Fibroblast of lung (primary cell): ENCODE measurements at regions not wholly inside any gene's neighbourhood (a gene's known extent, or its start where the extent isn't known, plus 50 kb on each side); places are given as distances from the start of the nearest gene placed in this dataset.

ENCODE experiments used
- DNase-seq, 2 donors: peaks; one replicate each; pipeline versions ENCODE4 v3.0.0 to v3.0.0-alpha.2; 2010; ENCODE audit warnings: low read depth in 2 of 2
- H2AFZ ChIP-seq: 2 replicates; pipeline ENCODE4 v1.5.1; 2012; ENCODE audit warnings: low read length, control low read depth, inconsistent platforms
- H3K27ac ChIP-seq: 2 replicates; pipeline ENCODE4 v1.5.1; 2011; ENCODE audit warnings: low read length, control low read depth; ENCODE audit not compliant: insufficient read depth
- H3K27me3 ChIP-seq: 2 replicates; pipeline ENCODE4 v1.5.1; 2011; ENCODE audit warnings: mild to moderate bottlenecking, low read length; ENCODE audit not compliant: control insufficient read depth, insufficient read depth
- H3K36me3 ChIP-seq: 2 replicates; pipeline ENCODE4 v1.5.1; 2011; ENCODE audit warnings: low read length; ENCODE audit not compliant: control insufficient read depth, insufficient read depth
- H3K4me1 ChIP-seq: 2 replicates; pipeline ENCODE4 v1.5.1; 2011; ENCODE audit warnings: low read length; ENCODE audit not compliant: control insufficient read depth, insufficient read depth; ENCODE audit errors: extremely low read depth
- H3K4me2 ChIP-seq: 2 replicates; pipeline ENCODE4 v1.5.1; 2011; ENCODE audit warnings: low read length, control low read depth; ENCODE audit not compliant: insufficient read depth; ENCODE audit errors: extremely low read depth
- H3K4me3 ChIP-seq, 4 experiments: fragments of 200-600 bp in 1 of 4; sonication (generic) in 1 of 4; replicated peaks in 1 of 4; 2 replicates each; pipeline ENCODE4 v1.5.1; 2011 to 2016; ENCODE audit warnings: low read length in 4 of 4, low read depth in 3 of 4, mild to moderate bottlenecking in 3 of 4, control low read depth in 2 of 4, inconsistent platforms in 1 of 4, mixed read lengths in 1 of 4; ENCODE audit not compliant: insufficient read depth in 1 of 4; ENCODE audit errors: control extremely low read depth in 1 of 4
- H3K79me2 ChIP-seq: 2 replicates; pipeline ENCODE4 v1.5.1; 2012; ENCODE audit warnings: mild to moderate bottlenecking, low read length, inconsistent platforms; ENCODE audit not compliant: control insufficient read depth, insufficient read depth
- H3K9ac ChIP-seq: 2 replicates; pipeline ENCODE4 v1.5.1; 2011; ENCODE audit warnings: mild to moderate bottlenecking, low read length, control low read depth; ENCODE audit not compliant: insufficient read depth
- H3K9me3 ChIP-seq: 2 replicates; pipeline ENCODE4 v1.5.1; 2012; ENCODE audit warnings: low read depth, low read length; ENCODE audit not compliant: control insufficient read depth, insufficient read depth
- H4K20me1 ChIP-seq: 2 replicates; pipeline ENCODE4 v1.5.1; 2011; ENCODE audit warnings: low read length; ENCODE audit not compliant: control insufficient read depth, insufficient read depth; ENCODE audit errors: extremely low read depth
- EZH2 ChIP-seq: IDR thresholded peaks from 2 replicates; pipeline ENCODE4 v1.5.1; 2012; ENCODE audit warnings: low read length, control low read depth, mild to moderate bottlenecking; ENCODE audit errors: missing control alignments
- TF ChIP-seq, protein P1 (sequence below), 2 donors: IDR thresholded peaks in 1 of 2; conservative IDR thresholded peaks in 1 of 2; 1 replicate in 1 of 2; 2 replicates in 1 of 2; pipeline ENCODE4 v1.5.1; 2011 to 2012; ENCODE audit warnings: low read length in 2 of 2, control low read depth in 1 of 2, inconsistent platforms in 1 of 2, low read depth in 1 of 2, mild to moderate bottlenecking in 1 of 2

DNA sequence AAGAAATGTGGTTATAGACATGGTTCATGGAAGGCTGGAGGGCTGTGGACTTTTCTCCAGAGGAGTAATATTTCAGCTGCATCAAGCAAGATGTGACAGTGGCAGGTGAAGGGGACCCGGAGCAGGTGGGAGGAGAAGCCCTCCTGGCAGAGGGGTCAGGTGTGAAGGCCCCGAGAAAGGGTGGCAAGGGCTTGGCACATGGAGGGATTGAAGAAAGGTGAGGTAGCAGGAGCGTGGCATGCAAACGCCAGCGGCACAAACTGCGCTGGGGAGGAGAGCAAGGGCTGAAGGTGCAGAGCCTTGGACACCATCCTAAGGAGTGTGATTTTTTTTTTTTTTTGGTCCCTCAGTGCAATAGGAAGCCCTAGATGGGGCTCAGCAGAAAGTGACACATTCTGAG is 244.6 kb downstream of the TOMM20 start:
- Histone ChIP-seq H3K4me1 (no peaks in the 10 kb centered on the region), H3K9me3 (no peaks in the 10 kb centered on the region), H3K9ac (no peak overlapping the region), H3K4me3 (no peak overlapping the region), H3K4me2 (no peak overlapping the region), H3K27me3 (no peaks in the 10 kb centered on the region), H3K36me3 (no peaks in the 10 kb centered on the region), H3K27ac (no peak overlapping the region), H3K79me2 (no peaks in the 10 kb centered on the region), H4K20me1 (no peaks in the 10 kb centered on the region), H2AFZ (no peak overlapping the region)
- DNase-seq = no peak
- no peak for TF ChIP-seq EZH2
- TF ChIP-seq, protein P1, sequence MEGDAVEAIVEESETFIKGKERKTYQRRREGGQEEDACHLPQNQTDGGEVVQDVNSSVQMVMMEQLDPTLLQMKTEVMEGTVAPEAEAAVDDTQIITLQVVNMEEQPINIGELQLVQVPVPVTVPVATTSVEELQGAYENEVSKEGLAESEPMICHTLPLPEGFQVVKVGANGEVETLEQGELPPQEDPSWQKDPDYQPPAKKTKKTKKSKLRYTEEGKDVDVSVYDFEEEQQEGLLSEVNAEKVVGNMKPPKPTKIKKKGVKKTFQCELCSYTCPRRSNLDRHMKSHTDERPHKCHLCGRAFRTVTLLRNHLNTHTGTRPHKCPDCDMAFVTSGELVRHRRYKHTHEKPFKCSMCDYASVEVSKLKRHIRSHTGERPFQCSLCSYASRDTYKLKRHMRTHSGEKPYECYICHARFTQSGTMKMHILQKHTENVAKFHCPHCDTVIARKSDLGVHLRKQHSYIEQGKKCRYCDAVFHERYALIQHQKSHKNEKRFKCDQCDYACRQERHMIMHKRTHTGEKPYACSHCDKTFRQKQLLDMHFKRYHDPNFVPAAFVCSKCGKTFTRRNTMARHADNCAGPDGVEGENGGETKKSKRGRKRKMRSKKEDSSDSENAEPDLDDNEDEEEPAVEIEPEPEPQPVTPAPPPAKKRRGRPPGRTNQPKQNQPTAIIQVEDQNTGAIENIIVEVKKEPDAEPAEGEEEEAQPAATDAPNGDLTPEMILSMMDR (conservative IDR thresholded peaks at IDR 0.05 in 1 of 2, IDR thresholded peaks at IDR 0.05 in 1 of 2; ENCODE audit: low read depth in 1 of 2, low read length in 2 of 2) = no peak

DNA sequence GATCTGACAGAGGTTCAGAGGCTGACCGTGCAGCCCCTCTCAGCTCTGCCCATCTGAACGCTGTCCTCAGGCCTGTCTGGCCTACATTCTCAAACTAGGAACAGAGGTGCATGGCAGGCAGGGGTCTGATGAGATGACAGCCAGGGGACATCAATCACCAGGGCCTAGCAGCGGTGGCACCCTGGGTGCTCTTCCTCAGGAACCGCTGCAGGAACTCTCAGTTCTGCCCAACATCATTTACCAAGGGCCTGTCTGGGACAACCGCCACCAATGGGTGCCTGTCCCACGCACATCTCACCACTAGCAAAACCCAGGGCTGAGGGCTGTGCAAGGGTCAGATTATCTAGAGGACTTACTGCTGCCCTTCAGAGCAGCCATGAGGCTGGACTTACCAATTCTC is 245.7 kb downstream of the TOMM20 start:
- no peak overlapping the region for H2AFZ ChIP-seq
- no peak overlapping the region for H3K9ac ChIP-seq
- no peaks in the 10 kb centered on the region for H4K20me1 ChIP-seq
- no peaks in the 10 kb centered on the region for H3K4me1 ChIP-seq
- TF ChIP-seq EZH2 = no peak
- no peak overlapping the region for H3K27ac ChIP-seq
- no peaks in the 10 kb centered on the region for H3K27me3 ChIP-seq
- no peaks in the 10 kb centered on the region for H3K9me3 ChIP-seq
- no peaks in the 10 kb centered on the region for H3K36me3 ChIP-seq
- no peak overlapping the region for H3K4me3 ChIP-seq
- no peak for DNase-seq
- no peaks in the 10 kb centered on the region for H3K79me2 ChIP-seq
- no peak overlapping the region for H3K4me2 ChIP-seq

DNA sequence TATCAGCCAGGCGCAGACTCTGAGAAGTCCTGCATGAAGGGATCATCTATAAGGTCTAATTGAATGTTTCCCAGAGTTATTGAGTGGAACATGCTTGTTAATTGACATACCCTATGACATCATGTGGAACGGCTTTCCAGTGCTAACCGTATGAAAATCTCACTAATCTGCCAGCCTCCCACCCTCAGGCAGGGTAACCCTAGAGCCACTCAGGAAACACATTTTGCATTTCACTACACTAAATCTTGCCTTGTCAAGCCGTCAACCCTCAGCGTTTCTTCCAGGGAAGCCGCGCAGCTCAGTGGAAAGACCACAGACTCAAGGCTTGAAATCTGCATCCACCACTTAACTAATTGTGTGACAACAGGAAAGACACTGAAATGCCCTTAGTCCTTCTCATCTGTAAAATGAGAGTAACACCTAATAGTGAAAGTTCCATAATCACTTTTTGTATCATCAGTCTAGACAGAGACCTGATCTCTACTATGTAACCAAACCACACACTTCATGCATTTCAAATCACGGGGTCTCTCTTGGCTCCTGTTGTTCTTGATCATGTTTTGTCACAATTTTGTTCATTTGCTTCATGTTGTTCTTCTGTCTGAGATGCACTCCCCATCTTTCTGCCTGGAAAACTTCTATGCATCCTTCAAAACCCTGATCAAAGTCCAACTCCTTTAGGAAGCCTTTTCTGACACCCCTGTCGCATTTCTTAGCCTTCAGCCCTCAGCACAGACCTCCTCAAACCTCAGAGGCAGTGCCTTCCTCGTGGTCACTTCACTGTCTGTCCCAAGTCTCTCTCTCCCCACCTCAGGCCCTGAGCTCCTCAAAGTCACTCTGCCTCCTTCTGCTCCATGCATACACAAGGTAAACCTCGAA is 246.5 kb downstream of the TOMM20 start:
- Histone ChIP-seq H3K79me2 (no peaks in the 10 kb centered on the region), H3K9ac (no peak overlapping the region), H3K4me2 (no peak overlapping the region), H3K4me3 (no peak overlapping the region), H3K9me3 (no peaks in the 10 kb centered on the region), H3K36me3 (no peaks in the 10 kb centered on the region), H4K20me1 (no peaks in the 10 kb centered on the region), H3K27ac (no peak overlapping the region), H2AFZ (no peak overlapping the region), H3K4me1 (no peaks in the 10 kb centered on the region), H3K27me3 (no peaks in the 10 kb centered on the region)
- DNase-seq = no peak
- TF ChIP-seq EZH2 = no peak
- TF ChIP-seq, protein P1 (conservative IDR thresholded peaks at IDR 0.05 in 1 of 2, IDR thresholded peaks at IDR 0.05 in 1 of 2; ENCODE audit: low read depth in 1 of 2, low read length in 2 of 2) = no peak
